GM12892 (cell line): ENCODE measurements at regions not wholly inside any gene's neighbourhood (a gene's known extent, or its start where the extent isn't known, plus 50 kb on each side); places are given as distances from the start of the nearest gene placed in this dataset.

Experiments used
- DNase-seq: peaks from one replicate; pipeline ENCODE4 v3.0.0; 2011; ENCODE audit not compliant: insufficient read length
- FAIRE-seq: peaks from 2 replicates; lab custom pipeline; 2011; peaks lifted over from hg19 to GRCh38; lab: Jason Lieb, UNC
- POLR2A ChIP-seq: IDR thresholded peaks from 2 replicates; pipeline ENCODE4 v1.6.1; 2011; ENCODE audit warnings: low read depth, low read length, control low read depth
- POLR2AphosphoS5 ChIP-seq: IDR thresholded peaks from 2 replicates; pipeline ENCODE4 v1.6.1; 2011; ENCODE audit warnings: low read depth, low read length, control low read depth
- TAF1 ChIP-seq: IDR thresholded peaks from 2 replicates; pipeline ENCODE4 v1.6.1; 2011; ENCODE audit warnings: low read depth, mild to moderate bottlenecking, control low read depth, low read length, borderline replicate concordance

DNA sequence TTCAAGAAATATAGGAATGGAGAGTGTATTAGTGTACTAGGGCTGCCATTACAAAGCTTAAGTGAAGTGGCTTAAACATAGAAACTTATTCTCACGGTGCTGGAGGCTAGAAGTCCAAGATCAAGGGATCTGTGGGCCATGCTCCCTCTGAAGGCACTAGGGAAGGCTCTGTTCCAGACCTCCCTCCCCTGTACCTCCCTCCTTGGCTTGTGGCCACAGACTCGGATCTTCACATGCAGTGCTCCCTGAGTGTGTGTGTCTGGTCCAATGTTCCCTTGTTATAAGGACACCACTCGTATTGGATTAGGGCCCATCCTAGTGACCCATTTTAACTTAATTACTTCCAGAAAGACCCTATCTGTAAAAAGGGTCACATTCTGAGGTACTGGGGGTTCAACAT, 225.6 kb downstream of the VRK1 start:
- DNase-seq: no peak
- FAIRE-seq: no peak

DNA sequence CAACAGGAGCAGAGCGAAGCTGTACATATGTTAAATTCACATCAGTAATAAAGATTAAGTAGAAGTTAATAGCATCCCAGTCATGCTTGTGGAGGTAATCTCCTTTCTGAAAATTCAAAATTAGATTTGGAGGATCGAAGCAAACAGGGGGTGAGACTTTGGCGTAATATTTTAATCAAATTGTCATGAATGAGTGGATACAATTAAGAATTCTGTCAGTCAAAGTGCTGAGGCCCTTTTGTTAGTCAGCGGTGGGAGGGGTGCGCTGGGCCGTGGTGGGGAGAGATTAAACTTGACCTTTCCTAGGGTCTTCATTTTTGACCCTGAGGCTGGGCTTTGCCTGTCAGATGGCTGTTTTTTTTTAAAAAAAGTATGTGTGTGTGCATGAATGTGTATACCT, 226.7 kb downstream of the VRK1 start:
- TF ChIP-seq POLR2A: no peak
- no peak for TF ChIP-seq TAF1
- no peak for TF ChIP-seq POLR2AphosphoS5
- no peak for DNase-seq
- no peak for FAIRE-seq

More for the DNA sequence above, 225.6 kb downstream of the VRK1 start:
- TF ChIP-seq POLR2A: no peak
- TF ChIP-seq TAF1: no peak
- no peak for TF ChIP-seq POLR2AphosphoS5

DNA sequence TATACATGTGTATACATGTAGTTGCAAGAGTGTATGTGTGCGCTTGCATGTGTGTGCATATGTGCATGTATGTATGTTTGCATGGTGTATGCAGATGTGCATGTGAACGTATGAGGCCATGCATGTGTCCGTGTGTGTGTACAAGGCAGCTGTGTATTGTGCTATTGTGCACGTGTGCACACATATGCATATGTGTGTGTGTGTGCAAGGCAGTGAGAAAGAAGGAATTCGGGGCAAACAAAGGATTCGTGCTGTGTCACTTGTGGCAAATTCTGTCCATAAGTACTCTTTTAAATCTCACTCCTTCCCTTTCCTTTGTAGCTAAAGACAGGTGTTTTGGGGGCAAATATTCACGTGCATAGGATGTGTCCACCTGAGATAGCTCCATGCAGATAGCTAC, 227.1 kb downstream of the VRK1 start:
- TF ChIP-seq TAF1: no peak
- TF ChIP-seq POLR2A: no peak
- no peak for TF ChIP-seq POLR2AphosphoS5
- FAIRE-seq: no peak
- DNase-seq: no peak

DNA sequence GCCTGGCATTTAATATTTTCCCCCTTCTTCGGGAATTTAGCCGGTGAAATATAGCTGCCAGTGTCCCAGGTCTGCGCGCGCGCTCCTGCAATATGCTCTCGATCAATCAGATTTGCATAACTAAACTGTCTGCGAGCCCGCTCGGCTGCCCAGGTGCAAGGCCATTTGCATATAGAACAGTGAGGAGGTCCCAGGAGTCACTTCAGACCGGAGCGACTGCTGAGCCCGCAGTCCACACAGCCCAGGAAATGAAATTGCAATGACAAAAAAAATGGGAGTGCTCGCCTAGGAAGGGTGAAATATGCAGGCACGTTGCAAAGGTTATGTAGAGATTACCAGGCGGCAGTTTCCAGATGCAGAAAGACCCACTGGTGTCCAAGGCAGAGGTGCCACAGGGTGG, 228.5 kb downstream of the VRK1 start:
- FAIRE-seq (no peak), DNase-seq (no peak)
- TF ChIP-seq POLR2A: no peak
- no peak for TF ChIP-seq POLR2AphosphoS5
- no peak for TF ChIP-seq TAF1

DNA sequence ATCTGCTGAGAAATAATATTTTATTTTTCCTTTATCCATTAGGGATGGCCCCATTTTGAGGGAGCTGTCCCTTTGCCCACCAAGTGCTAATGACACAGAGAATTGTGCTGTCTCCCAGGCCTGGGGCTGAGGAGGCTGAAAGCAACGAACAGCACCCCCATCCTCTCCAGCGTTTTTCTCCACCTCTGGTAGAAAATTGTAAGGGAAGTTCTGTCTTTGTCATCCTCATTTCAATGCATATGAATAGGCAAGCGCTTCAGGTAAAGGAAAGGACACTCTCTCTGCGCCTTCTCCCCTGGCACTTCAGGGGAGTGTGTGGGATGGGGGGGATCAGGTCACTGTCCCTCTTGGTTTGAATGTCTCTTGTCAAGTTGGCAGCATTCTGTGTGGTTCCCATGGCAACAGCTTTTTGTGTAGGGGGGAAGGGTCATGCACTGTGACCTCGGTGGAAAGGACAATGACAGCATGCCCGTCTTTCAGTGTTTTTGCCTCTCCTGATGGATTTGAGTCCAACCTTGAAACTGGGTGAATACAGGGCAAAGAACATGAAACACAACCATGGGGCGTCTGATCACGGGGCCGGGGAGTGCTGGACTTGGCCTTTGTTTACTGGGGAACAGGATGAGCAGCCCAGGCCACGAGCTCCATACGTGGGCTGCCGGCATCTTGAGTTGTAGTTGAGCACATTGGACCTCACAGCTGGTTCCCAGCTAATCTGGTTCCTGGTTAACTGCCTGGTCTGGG, 230.2 kb downstream of the VRK1 start:
- TF ChIP-seq POLR2AphosphoS5 (no peak), TAF1 (no peak), POLR2A (no peak)
- FAIRE-seq: no peak
- no peak for DNase-seq

DNA sequence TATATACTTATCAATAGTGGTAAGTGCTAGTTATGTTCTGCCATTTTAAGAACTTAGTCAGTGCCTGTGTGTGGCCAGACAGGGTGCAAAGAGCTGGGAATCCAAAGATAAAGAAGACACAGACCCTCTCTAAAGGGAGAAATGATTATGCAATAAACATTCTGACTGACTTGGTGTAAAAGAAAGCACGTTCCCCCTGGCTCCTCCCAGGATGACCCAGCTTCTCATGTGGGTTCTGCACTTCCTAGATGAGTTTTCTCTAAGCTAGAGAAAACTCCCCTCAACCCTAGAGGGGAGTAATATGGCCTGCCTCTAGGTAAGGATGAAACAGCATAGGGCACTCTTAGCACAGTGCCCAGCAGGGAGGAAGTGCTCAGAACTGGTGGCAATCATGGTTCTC, 231.2 kb downstream of the VRK1 start:
- FAIRE-seq: no peak
- no peak for DNase-seq
- no peak for TF ChIP-seq POLR2A
- no peak for TF ChIP-seq POLR2AphosphoS5
- no peak for TF ChIP-seq TAF1

DNA sequence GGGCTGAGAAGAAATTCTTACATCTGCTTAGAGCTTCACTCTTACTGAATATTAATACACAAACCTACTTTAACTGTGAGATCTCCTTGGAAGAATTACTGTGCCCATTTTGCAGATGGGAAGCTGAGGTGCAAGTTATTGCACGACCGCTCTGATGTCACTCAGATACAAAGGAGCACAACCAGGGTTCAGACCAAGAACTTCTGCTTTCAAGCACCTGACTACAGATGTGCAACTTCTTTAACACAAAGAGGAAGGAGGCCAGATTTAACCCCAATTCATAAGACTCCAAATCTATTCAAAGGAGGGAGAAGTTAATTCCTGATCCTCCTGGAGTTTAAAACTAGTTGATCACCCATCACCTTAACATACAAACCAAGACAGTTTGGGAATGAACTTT, 232.6 kb downstream of the VRK1 start:
- FAIRE-seq: no peak
- no peak for DNase-seq

DNA sequence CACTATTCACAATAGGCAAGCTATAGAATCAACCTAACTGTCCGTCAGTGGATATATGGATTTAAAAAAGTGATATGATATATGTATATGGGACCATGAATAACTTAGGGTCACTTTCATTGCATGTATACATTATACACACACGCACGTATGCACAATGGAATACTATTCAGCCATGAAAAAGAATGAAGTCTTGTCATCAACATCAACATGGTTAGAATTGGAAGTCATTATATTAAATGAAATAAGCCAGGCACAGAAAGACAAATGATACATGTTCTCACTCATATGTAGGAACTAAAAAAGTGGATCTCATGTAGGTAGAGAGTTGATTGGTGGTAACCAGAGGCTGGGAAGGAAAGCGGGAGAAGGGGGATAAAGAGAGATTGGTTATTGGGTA, 234.3 kb downstream of the VRK1 start:
- no peak for TF ChIP-seq TAF1
- TF ChIP-seq POLR2A: no peak
- TF ChIP-seq POLR2AphosphoS5: no peak
- FAIRE-seq (no peak), DNase-seq (no peak)

More for the DNA sequence above, 232.6 kb downstream of the VRK1 start:
- no peak for TF ChIP-seq POLR2A
- no peak for TF ChIP-seq TAF1
- no peak for TF ChIP-seq POLR2AphosphoS5

DNA sequence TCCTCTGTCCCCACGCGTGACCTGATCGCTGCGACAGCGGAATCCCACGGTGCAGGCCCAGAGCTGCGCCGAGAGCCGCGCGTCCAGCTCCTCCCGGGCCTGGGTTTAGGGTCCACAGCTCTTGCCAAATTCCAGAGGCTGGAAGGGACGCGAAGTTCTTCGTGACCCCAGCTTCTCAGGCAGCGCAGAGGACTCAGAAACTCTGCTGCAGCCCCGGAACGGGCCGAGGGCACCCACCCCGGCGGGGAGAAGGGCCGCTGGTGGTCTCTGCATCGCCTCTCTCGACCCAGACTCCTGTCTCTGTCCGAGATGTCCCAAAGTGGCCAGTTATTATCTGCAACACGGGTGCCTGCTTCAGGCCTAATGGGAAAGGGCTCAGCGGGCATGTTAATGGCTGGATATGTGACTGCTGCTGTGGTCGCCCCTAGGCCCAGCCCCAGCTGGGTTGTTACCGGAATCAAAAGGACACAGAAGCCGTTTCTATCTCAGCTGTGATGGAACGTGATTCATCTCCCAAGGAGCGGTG, 236.4 kb downstream of the VRK1 start:
- FAIRE-seq: no peak
- no peak for DNase-seq
- TF ChIP-seq TAF1 (no peak), POLR2A (no peak), POLR2AphosphoS5 (no peak)

DNA sequence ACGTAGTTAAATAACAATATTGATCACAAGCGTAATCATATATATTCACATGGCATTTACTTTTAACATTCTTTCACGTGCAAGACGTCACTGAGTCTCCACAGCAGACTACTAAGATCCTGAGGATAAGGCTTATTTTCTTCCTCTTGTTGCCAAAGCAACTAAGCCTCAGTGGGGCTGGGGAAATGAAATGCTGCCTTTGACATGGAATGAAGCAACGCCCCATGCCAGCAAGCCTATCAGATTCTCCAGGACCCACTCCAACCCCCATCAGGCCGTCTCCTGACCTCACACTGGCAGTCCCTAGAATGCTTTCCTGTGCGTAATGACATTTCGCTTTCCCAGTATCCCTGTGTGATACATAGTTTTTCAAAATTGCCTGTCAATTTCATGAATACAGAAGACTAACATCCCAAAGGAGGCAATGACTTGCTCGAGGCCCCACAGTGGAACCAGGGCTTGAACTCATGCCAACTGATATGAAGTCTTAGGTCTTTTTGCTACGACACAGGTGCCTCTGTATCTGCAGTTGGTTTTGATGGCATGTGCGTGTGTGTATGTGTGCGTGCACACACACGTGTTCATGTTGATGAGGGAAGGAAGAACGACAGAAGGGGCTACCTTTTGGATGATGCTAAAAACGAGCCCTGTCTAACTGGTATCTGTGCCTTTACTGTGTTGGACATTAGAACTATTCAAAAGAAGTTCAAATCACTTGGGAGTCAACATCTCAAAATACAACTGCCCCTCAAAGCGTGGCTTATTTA, 239.1 kb downstream of the VRK1 start:
- DNase-seq: no peak
- TF ChIP-seq POLR2A (no peak), TAF1 (no peak), POLR2AphosphoS5 (no peak)
- FAIRE-seq: no peak

DNA sequence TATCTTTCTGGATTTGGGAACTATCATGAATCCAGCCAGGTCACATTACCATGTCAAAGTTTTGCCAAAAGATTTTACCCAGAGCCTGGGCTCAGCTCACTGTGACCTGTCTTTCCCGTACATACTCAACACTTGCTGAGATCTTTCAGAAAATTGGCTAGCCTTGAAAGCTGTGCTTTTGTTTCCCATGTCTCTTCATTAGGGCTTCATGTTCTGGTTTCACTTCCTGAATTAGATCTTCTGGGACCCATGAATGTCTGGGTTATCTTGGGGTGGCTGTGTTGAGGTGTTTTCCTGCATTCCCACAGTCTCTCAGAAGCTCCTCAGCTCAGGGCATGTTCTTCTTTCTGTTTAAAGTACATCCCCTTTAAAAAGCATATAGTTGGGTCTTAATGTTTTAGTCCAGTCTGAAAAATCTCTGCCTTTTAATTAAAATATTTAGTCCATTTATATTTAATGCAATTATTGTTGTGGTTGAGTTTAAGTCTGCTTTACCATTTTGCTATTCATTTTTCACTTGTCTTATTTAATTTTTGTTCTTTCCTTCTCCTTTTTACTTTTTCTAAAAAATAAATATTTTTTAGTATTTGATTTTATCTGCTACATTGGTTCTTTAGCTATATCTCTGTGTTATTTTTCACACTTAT, 242.7 kb downstream of the VRK1 start:
- TF ChIP-seq TAF1: no peak
- TF ChIP-seq POLR2AphosphoS5: no peak
- TF ChIP-seq POLR2A: no peak
- FAIRE-seq (no peak), DNase-seq (no peak)
